ENCODE measurements at regions not wholly inside any gene's neighbourhood (a gene's known extent, or its start where the extent isn't known, plus 50 kb on each side); places are given as distances from the start of the nearest gene placed in this dataset.

DNA sequence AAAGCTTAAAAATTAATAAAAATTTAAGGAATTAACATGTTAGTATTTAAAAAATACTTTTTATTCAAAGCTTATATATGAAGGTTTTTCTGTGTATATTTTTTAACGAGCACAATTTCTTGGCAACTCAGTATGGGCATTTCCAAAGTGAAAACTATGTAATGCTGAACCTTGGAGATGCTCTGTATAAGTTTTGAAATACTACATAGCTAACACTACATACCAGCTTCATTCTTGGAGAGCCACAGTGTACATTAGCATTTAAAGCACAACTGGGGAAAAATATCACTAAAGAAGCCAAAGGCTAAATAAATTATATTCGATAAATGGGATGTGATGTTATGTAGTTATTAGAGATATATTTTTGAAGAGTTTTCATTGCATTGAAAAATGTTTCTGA, 446.5 kb downstream of the CCDC85A start:
- no peak for TF ChIP-seq POLR2A (IDR thresholded peaks at IDR 0.05)
- TF ChIP-seq, protein P1, sequence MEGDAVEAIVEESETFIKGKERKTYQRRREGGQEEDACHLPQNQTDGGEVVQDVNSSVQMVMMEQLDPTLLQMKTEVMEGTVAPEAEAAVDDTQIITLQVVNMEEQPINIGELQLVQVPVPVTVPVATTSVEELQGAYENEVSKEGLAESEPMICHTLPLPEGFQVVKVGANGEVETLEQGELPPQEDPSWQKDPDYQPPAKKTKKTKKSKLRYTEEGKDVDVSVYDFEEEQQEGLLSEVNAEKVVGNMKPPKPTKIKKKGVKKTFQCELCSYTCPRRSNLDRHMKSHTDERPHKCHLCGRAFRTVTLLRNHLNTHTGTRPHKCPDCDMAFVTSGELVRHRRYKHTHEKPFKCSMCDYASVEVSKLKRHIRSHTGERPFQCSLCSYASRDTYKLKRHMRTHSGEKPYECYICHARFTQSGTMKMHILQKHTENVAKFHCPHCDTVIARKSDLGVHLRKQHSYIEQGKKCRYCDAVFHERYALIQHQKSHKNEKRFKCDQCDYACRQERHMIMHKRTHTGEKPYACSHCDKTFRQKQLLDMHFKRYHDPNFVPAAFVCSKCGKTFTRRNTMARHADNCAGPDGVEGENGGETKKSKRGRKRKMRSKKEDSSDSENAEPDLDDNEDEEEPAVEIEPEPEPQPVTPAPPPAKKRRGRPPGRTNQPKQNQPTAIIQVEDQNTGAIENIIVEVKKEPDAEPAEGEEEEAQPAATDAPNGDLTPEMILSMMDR (IDR thresholded peaks at IDR 0.05), result no peak
